GM12878 (cell line): ENCODE measurements at regions not wholly inside any gene's neighbourhood (a gene's known extent, or its start where the extent isn't known, plus 50 kb on each side); places are given as distances from the start of the nearest gene placed in this dataset.
"Not testable (repeated sequence)": the region's sequence is repeated elsewhere in the genome, so short reads cannot be mapped to it uniquely, and the experiment has no call there.

Experiments used
- EZH2 ChIP-seq: IDR thresholded peaks from 2 replicates; pipeline ENCODE4 v1.6.1; 2012; ENCODE audit warnings: low read depth, mild to moderate bottlenecking, control low read depth, inconsistent platforms, low read length, borderline replicate concordance; ENCODE audit not compliant: control insufficient read depth
- KDM1A ChIP-seq: fragments of 200-600 bp; sonication (generic); IDR thresholded peaks from 2 replicates; pipeline ENCODE4 v1.6.1; 2016; ENCODE audit warnings: borderline replicate concordance
- NBN ChIP-seq: fragments of 450-650 bp; IDR thresholded peaks from 2 replicates; pipeline ENCODE4 v1.6.1; 2016
- NFYB ChIP-seq: IDR thresholded peaks from 2 replicates; pipeline ENCODE4 v1.6.1; 2011; ENCODE audit warnings: low read depth, mild to moderate bottlenecking, low read length, improper control_type of control experiment, moderate library complexity; ENCODE audit not compliant: insufficient read depth
- RBBP5 ChIP-seq: fragments of 200-600 bp; sonication (generic); conservative IDR thresholded peaks from 2 replicates; pipeline ENCODE4 v1.6.1; 2016
- REST ChIP-seq: IDR thresholded peaks from 2 replicates; pipeline ENCODE4 v1.6.1; 2012; ENCODE audit warnings: mild to moderate bottlenecking, low read depth, low read length
- SIN3A ChIP-seq: IDR thresholded peaks from 2 replicates; pipeline ENCODE4 v1.6.1; 2012; ENCODE audit warnings: low read depth, low read length, improper control_type of control experiment
- SMAD1 ChIP-seq: fragments of 450-650 bp; IDR thresholded peaks from 2 replicates; pipeline ENCODE4 v1.6.1; 2018; ENCODE audit warnings: mild to moderate bottlenecking, low read depth; ENCODE audit not compliant: partially characterized antibody
- YY1 ChIP-seq: IDR thresholded peaks from 2 replicates; pipeline ENCODE4 v1.6.1; 2011; ENCODE audit warnings: low read depth, mild to moderate bottlenecking, low read length
- TF ChIP-seq, protein P1 (sequence below), 3 experiments: IDR thresholded peaks in 2 of 3; conservative IDR thresholded peaks in 1 of 3; 2 replicates each; pipeline ENCODE4 v1.5.1; 2011; ENCODE audit warnings: low read depth in 3 of 3, low read length in 3 of 3, mild to moderate bottlenecking in 3 of 3, control low read depth in 2 of 3, moderate library complexity in 2 of 3, inconsistent platforms in 1 of 3, mixed read lengths in 1 of 3; ENCODE audit not compliant: control insufficient read depth in 2 of 3, insufficient read depth in 1 of 3; ENCODE audit errors: extremely low read depth in 1 of 3
- TF ChIP-seq, protein P2 (sequence below): IDR thresholded peaks from 2 replicates; pipeline ENCODE4 v1.6.1; 2011; ENCODE audit warnings: low read depth, mild to moderate bottlenecking, low read length, moderate library complexity, borderline replicate concordance; ENCODE audit errors: extremely low read depth

DNA sequence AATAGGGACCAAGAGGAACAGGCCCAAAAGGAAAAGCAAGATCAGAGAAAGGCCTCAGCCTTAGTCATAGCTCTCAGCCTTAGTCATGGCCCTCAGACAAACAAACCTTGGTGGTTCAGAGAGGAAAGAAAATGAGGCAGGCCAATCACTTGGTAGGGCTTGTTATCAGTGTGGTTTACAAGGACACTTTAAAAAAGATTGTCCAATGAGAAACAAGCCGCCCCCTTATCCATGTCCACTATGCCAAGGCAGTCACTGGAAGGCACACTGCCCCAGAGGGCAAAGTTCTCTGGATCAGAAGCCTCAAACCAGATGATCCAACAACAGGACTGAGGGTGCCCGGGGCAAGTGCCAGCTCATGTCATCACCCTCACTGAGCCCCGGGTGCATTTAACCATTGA is 121.0 kb upstream of the CRY1 start:
- not testable (repeated sequence) for TF ChIP-seq SMAD1, SIN3A, EZH2, NBN, REST, NFYB, RBBP5, KDM1A, YY1
- TF ChIP-seq, protein P1, sequence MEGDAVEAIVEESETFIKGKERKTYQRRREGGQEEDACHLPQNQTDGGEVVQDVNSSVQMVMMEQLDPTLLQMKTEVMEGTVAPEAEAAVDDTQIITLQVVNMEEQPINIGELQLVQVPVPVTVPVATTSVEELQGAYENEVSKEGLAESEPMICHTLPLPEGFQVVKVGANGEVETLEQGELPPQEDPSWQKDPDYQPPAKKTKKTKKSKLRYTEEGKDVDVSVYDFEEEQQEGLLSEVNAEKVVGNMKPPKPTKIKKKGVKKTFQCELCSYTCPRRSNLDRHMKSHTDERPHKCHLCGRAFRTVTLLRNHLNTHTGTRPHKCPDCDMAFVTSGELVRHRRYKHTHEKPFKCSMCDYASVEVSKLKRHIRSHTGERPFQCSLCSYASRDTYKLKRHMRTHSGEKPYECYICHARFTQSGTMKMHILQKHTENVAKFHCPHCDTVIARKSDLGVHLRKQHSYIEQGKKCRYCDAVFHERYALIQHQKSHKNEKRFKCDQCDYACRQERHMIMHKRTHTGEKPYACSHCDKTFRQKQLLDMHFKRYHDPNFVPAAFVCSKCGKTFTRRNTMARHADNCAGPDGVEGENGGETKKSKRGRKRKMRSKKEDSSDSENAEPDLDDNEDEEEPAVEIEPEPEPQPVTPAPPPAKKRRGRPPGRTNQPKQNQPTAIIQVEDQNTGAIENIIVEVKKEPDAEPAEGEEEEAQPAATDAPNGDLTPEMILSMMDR (IDR thresholded peaks at IDR 0.05 in 2 of 3, conservative IDR thresholded peaks at IDR 0.05 in 1 of 3; ENCODE audit: control insufficient read depth in 2 of 3, extremely low read depth in 1 of 3, insufficient read depth in 1 of 3, low read depth in 3 of 3, low read length in 3 of 3) = not testable (repeated sequence)
- TF ChIP-seq, protein P2, sequence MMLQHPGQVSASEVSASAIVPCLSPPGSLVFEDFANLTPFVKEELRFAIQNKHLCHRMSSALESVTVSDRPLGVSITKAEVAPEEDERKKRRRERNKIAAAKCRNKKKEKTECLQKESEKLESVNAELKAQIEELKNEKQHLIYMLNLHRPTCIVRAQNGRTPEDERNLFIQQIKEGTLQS = not testable (repeated sequence)
